Left ventricle myocardium inferior (tissue), 1 donor: ENCODE measurements at regions not wholly inside any gene's neighbourhood (a gene's known extent, or its start where the extent isn't known, plus 50 kb on each side); places are given as distances from the start of the nearest gene placed in this dataset.

ENCODE experiments used
- DNase-seq: peaks from one replicate; pipeline ENCODE4 v3.0.0-alpha.2; 2020
- H3K27ac ChIP-seq: fragments of 200-600 bp; replicated peaks from 2 replicates; pipeline ENCODE4 v1.8.0; 2021
- H3K27me3 ChIP-seq: fragments of 200-600 bp; 2 replicates; pipeline ENCODE4 v1.8.0; 2021; ENCODE audit warnings: low read depth
- H3K36me3 ChIP-seq: fragments of 200-600 bp; 2 replicates; pipeline ENCODE4 v1.8.0; 2021
- H3K4me1 ChIP-seq: fragments of 200-600 bp; 2 replicates; pipeline ENCODE4 v1.8.0; 2021
- H3K4me3 ChIP-seq: fragments of 200-600 bp; 2 replicates; pipeline ENCODE4 v1.8.0; 2021; ENCODE audit warnings: mild to moderate bottlenecking, moderate library complexity
- H3K9me3 ChIP-seq: fragments of 200-600 bp; replicated peaks from 2 replicates; pipeline ENCODE4 v1.8.0; 2021
- CTCF ChIP-seq: fragments of 200-600 bp; IDR thresholded peaks from 2 replicates; pipeline ENCODE4 v1.8.0; 2021; ENCODE audit warnings: antibody characterized with exemption, mild to moderate bottlenecking, borderline replicate concordance
- intact Hi-C: fragments of 100-400 bp; cut with micrococcal nuclease; formaldehyde crosslinking; loops from one replicate; pipeline ENCODE4 v1.11.0; 2022
- donor health status: DM: no; HTN: yes; CAD: no; lungs with severe emphysema.

GRCh38 chr20:53800418-53800817 lies 206.8 kb upstream of the ZNF217 start:
- intact Hi-C loops, result no loop called here

DNA sequence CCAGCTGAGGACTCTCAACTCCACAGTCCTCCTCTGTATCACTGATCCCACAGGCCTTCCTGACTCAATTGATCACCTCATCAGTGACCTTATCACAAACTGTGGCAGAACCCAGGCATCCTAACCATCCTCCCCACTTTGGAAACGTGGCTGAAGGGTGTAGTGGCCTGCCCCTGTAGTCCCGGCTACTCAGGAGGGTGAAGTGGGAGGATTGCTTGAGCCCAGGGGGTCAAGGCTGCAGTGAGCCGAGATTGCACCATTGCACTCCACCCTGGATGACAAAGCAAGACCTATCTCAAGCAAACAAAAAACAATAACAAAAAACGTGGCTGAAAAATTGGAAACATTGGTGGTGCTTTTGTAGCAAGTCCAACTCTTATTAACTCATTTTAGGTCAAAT lies 203.4 kb upstream of the ZNF217 start:
- intact Hi-C loops, result no loop called here
- H3K27ac ChIP-seq, result no peak overlapping the region
- no peak overlapping the region for H3K4me3 ChIP-seq
- H3K9me3 ChIP-seq, result no peaks in the 10 kb centered on the region
- TF ChIP-seq CTCF, result no peak
- DNase-seq, result no peak
- no peaks in the 10 kb centered on the region for H3K4me1 ChIP-seq
- H3K27me3 ChIP-seq, result no peaks in the 10 kb centered on the region
- no peaks in the 10 kb centered on the region for H3K36me3 ChIP-seq

More at GRCh38 chr20:53800418-53800817, 206.8 kb upstream of the ZNF217 start:
- Histone ChIP-seq H3K36me3 (no peaks in the 10 kb centered on the region), H3K4me3 (no peak overlapping the region), H3K27me3 (no peaks in the 10 kb centered on the region), H3K9me3 (no peaks in the 10 kb centered on the region), H3K27ac (no peak overlapping the region), H3K4me1 (no peaks in the 10 kb centered on the region)
- TF ChIP-seq CTCF, result no peak
- no peak for DNase-seq

- Histone ChIP-seq H3K36me3 (no peaks in the 10 kb centered on the region), H3K27ac (no peak overlapping the region), H3K4me3 (no peak overlapping the region), H3K27me3 (no peaks in the 10 kb centered on the region), H3K4me1 (no peaks in the 10 kb centered on the region), H3K9me3 (no peaks in the 10 kb centered on the region)
- intact Hi-C loops, result no loop called here
- DNase-seq, result no peak
- no peak for TF ChIP-seq CTCF
These were observed 201.5 kb upstream of the ZNF217 start for GRCh38 chr20:53795170-53795569.

DNA sequence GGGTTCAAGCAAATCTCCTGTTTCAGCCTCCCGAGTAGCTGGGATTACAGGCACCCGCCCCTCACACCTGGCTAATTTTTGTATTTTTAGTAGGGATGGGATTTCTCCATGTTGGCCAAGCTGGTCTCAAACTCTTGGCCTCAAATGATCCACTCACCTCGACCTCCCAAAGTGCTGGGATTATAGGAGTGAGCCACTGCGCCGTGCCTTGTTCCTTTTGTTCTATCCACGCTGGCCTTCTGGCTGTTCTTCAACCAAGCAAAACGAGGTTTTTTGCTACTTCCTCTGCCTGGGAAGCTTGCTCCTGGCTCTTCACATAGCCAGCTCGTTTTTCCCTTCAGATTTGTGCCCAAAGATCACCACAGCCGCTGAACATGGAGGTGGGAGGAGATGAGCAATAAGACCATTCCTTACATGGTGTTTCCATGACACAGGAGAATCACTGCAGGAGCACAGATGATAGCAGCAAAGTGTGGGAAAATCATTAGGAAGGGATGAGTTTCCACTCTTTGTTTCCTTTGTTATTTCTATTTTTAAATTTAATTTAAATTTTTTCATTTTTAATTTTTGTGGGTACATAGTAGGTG lies 201.0 kb upstream of the ZNF217 start:
- Histone ChIP-seq H3K9me3 (no peaks in the 10 kb centered on the region), H3K4me3 (no peak overlapping the region), H3K4me1 (no peaks in the 10 kb centered on the region), H3K27me3 (no peaks in the 10 kb centered on the region), H3K27ac (no peak overlapping the region), H3K36me3 (no peaks in the 10 kb centered on the region)
- no peak for DNase-seq
- intact Hi-C loops, result no loop called here
- no peak for TF ChIP-seq CTCF

GRCh38 chr20:53793783-53794383 lies 200.2 kb upstream of the ZNF217 start:
- Histone ChIP-seq H3K36me3 (no peaks in the 10 kb centered on the region), H3K4me3 (no peak overlapping the region), H3K9me3 (no peaks in the 10 kb centered on the region), H3K27ac (no peak overlapping the region), H3K4me1 (no peaks in the 10 kb centered on the region), H3K27me3 (no peaks in the 10 kb centered on the region)
- DNase-seq, result no peak
- no peak for TF ChIP-seq CTCF
- intact Hi-C loops, result no loop called here
